GM18498 (cell line): ENCODE measurements at regions not wholly inside any gene's neighbourhood (a gene's known extent, or its start where the extent isn't known, plus 50 kb on each side); places are given as distances from the start of the nearest gene placed in this dataset.

ENCODE experiments used
- ATAC-seq: cut with Tn5 transposase; IDR thresholded peaks from one replicate; pipeline ENCODE4 v1.9.1; 2021; ENCODE audit warnings: mild to moderate bottlenecking, moderate library complexity; ENCODE audit not compliant: unreplicated experiment

GRCh38 chr2:173629076-173629475 lies 274.4 kb downstream of the CDCA7 start:
- ATAC-seq = no peak

DNA sequence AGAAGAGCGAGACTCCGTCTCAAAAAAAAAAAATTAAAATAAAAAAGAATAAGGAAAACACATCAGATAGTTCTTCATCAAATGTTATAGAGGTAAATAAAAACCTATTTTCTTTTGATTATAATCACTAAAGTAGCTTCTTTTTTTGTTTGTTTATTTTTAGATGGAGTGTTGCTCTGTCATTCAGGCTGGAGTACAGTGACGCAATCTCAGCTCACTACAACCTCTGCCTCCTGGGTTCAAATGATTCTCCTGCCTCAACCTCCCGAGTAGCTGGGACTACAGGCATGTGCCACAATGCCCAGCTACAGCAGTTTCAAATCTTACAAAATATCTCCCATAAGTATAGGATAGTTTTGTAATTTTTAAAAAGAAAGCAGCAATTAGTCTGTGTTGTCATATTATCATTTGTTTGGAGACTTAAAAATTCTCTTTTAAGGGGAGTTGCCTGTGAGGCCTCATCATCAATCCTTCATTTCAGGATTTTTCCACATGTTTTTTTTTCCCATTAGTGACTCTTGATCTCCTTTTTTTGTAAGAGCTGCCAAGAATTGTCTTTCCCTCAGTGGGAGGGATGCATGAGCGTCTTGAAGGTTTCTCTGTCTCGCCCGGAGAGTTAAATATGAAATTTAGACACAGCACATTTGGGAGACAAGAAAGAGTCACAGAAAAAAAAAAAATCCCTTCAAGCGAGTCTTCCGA lies 275.9 kb downstream of the CDCA7 start:
- ATAC-seq = no peak

- no peak for ATAC-seq
Measured at GRCh38 chr2:173631127-173631460, 276.4 kb downstream of the CDCA7 start.

- ATAC-seq = no peak
Measured at GRCh38 chr2:173644146-173644545, 289.5 kb downstream of the CDCA7 start.

DNA sequence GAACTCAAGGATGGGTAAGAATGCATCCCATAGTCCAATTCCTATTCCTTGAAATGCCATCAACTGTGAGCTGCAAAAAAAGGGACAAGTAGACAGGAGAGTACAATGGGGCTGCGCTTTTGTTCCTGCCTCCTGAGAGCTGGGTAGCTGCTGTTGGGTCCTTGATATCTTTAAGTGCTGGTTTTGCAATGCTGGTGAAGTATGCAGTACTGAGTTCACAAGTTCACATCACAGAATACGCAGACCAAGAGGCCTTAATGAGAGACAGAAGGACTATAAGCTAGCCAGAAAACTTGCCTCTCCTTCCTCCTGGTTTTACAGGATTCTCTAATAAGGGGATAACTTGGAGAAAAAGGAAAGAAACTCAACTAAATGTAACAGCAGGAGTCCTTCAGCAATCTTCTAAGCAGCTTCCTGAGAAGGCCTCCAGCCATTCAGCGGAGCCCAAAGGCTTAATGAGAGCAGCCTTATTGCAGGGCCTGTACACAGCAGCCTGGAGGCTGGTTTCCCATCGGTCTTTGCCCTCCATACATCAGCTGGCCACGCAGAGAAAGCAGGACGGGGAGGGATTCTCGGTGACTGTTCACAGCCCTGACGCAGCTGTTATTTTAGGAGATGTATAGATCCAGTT lies 293.1 kb downstream of the CDCA7 start:
- no peak for ATAC-seq

- ATAC-seq = no peak
Measured at GRCh38 chr2:173648816-173649215, 294.1 kb downstream of the CDCA7 start.

- no peak for ATAC-seq
Measured at GRCh38 chr2:173649527-173650219, 295.0 kb downstream of the CDCA7 start.

GRCh38 chr2:173651891-173652290 lies 297.2 kb downstream of the CDCA7 start:
- ATAC-seq = no peak

DNA sequence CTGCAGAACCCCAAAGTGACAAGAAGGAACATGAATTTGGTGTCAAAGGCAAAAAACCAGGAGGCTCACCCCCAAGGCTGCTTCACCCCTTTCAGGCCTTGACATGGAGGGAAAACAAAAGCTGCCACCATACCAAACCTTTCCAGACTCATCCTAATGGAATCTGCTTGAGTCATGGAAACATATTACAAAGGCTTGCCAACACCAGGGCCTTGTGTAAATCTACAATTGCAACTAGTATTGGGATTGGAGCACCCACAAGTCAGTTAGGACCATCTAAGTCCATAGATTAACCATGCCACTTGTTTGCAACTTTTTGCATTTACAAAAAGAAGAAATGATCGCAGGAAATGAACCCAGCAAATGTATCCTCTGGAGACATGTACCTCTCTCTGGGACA lies 297.6 kb downstream of the CDCA7 start:
- no peak for ATAC-seq

- ATAC-seq = no peak
Measured at GRCh38 chr2:173652767-173653431, 298.2 kb downstream of the CDCA7 start.

DNA sequence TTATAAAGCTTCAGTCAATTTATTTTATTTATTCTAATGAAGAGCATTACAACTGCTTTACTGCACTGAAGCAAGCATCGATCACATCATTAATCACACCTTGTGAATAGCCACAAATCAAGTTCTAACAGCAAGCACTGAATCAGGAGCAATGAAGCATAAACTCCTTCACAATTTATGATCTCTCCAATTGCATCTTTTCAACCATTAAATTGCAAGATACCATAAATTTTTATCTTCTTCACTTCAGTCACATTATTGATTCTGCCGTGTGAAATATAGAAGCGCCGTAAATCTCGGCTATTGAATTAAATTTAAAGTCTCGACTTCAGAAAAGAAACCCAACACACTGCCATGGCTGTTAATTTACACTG lies 298.7 kb downstream of the CDCA7 start:
- ATAC-seq = no peak

DNA sequence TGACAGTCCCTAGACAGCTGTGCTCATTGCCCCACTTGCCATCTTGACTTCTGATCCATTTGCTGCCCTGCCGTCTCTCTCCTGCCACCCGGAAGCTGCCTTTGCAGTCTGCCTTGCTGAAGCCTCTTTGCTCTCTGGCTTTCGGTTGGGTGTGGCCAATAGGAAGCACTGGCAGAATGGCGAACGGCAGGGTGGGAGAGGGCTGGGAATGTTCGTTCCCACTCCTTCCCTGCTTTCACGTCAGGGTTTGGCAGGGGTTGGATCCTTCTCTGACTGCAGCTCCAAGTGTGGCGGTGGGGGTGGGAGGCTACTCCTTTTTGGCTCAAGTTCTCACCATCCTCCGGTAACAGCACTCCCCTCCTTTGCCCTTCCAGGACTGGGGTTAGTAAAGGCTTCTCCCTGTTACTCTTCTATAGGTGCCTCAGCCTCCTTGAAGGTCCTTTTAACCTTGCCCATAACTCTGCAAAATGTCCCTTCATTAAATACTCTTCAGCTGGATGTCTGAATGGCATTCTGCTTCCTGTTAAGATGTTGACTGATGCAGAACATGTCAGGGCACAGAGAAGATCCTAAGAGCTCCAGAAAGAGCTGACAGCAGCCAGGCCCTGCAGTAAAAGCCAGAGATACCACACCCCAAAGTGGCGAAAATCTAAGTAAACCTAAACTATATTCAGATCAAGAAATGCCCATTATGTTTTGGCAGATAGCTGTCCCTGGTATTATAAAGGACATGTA lies 299.7 kb downstream of the CDCA7 start:
- no peak for ATAC-seq

GRCh38 chr2:173654896-173655265 lies 300.2 kb downstream of the CDCA7 start:
- no peak for ATAC-seq

GRCh38 chr2:173656086-173656485 lies 301.4 kb downstream of the CDCA7 start:
- no peak for ATAC-seq

- no peak for ATAC-seq
Measured at GRCh38 chr2:173657996-173658717, 303.5 kb downstream of the CDCA7 start.

DNA sequence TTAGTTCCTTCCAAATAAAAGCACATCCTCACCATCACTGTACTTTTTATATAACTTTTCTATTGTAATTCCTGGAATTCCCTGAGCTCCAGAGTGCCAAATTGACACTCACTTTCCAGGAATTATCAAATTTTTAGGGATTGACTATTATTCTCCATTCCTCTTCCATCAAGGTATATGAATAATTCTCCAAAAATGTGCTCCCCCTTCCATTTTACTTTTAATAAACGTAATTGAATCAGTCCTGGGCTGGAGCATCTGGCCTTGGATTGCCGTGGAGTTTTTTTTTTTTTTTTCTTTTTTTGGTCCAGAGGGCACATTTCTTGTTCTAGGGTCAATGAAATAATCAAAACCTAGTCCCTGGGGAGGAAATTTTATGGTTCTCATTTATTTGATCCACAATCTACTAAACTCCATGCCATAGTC lies 304.3 kb downstream of the CDCA7 start:
- ATAC-seq = no peak

DNA sequence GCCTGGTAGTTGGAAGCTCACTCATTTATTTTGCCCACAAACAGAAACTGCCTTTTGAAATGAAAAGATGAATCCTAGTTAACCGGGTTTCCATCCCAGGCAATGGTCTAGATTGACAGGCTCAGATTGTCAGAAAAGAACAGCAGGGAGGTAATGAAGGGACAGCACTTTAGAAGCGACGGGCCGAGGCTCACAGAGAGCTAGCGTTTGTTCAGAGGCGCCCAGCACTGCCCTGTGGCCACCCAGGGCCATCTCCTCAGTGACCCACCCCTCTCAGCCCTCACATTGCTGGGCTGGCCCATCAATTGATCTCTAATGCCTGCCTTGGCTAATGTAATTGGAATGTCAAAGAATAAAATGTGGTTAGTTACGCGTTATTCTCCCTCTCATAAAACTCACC lies 304.8 kb downstream of the CDCA7 start:
- ATAC-seq = no peak

GRCh38 chr2:173661586-173661985 lies 303.6 kb downstream of the SP3 start:
- ATAC-seq = no peak

- no peak for ATAC-seq
Measured at GRCh38 chr2:173663353-173663752, 301.8 kb downstream of the SP3 start.

DNA sequence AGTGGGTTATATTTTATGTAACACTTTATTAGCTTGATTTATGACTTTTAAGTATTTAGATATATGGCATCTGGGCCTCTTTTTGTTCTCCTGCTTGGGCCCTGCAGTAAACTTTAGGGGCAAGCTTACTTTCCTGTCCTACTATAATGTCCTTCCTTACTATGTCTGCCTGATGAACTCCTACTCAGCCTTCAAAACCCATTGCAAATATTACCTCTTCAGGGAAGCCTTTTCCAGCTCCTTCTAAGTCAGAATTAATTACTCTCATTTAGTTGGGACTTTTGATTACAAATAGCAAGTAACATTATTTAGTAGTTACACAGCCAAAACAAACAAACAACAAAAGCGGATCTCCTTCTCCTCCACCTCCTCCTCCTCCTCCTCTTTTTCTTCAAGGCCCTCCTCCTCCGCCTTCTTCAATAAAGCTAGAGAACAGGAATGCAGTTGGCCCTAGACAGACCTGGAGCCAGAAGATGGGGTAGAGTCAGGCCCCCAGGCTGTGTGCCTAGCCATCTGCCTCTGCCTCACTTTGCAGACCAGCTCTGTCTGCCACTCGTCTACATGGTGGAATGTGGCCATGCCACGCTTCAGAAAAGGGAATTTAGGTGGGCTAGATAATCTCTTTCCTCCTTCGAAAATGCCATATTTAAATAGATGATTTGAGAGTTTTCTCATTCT lies 301.2 kb downstream of the SP3 start:
- no peak for ATAC-seq
